H1 (cell line): ENCODE measurements at regions not wholly inside any gene's neighbourhood (a gene's known extent, or its start where the extent isn't known, plus 50 kb on each side); places are given as distances from the start of the nearest gene placed in this dataset.

ENCODE experiments used
- CTCF ChIP-seq, 3 experiments: IDR thresholded peaks; 1 replicate in 2 of 3; 2 replicates in 1 of 3; pipeline versions ENCODE4 v1.5.1 to v1.6.1; 2011; ENCODE audit warnings: low read length in 3 of 3, mild to moderate bottlenecking in 3 of 3, inconsistent platforms in 2 of 3, low read depth in 1 of 3, moderate library complexity in 1 of 3; ENCODE audit not compliant: insufficient read depth in 1 of 3; ENCODE audit errors: control extremely low read depth in 1 of 3
- EP300 ChIP-seq, 2 experiments: IDR thresholded peaks; 1 replicate in 1 of 2; 2 replicates in 1 of 2; pipeline ENCODE4 v1.6.1; 2011 to 2012; ENCODE audit warnings: low read depth in 2 of 2, low read length in 2 of 2, mild to moderate bottlenecking in 2 of 2, borderline replicate concordance in 1 of 2, inconsistent platforms in 1 of 2, moderate library complexity in 1 of 2
- EZH2 ChIP-seq: fragments of 200-600 bp; sonication (generic); IDR thresholded peaks from 2 replicates; pipeline ENCODE4 v1.7.1; 2012; ENCODE audit warnings: low read depth, mild to moderate bottlenecking, moderate library complexity, low read length, inconsistent platforms; ENCODE audit not compliant: severe bottlenecking
- GABPA ChIP-seq: IDR thresholded peaks from 2 replicates; pipeline ENCODE4 v1.6.1; 2011; ENCODE audit warnings: mild to moderate bottlenecking, low read length, moderate library complexity, borderline replicate concordance; ENCODE audit not compliant: insufficient read depth
- MAFK ChIP-seq: IDR thresholded peaks from 2 replicates; pipeline ENCODE4 v1.6.1; 2012; ENCODE audit warnings: low read depth, mild to moderate bottlenecking, improper control_type of control experiment, low read length
- NANOG ChIP-seq: IDR thresholded peaks from 2 replicates; pipeline ENCODE4 v1.6.1; 2011; ENCODE audit warnings: low read length, low read depth, mild to moderate bottlenecking, inconsistent platforms; ENCODE audit not compliant: insufficient read depth, poor library complexity, severe bottlenecking
- RNF2 ChIP-seq: fragments of 200-900, 300-1000 bp; sonication (generic); IDR thresholded peaks from 2 replicates; pipeline ENCODE4 v1.7.1; 2016; ENCODE audit warnings: borderline replicate concordance, low read depth, mild to moderate bottlenecking, antibody characterized with exemption, low read length; ENCODE audit not compliant: poor library complexity, severe bottlenecking; ENCODE audit errors: missing control alignments
- ZNF274 ChIP-seq: IDR thresholded peaks from 2 replicates; pipeline ENCODE4 v1.7.0; 2012; ENCODE audit warnings: low read length, borderline replicate concordance; ENCODE audit errors: extremely low read depth

GRCh38 chr2:10211844-10212422 is 89.4 kb downstream of the RRM2 start:
- TF ChIP-seq EZH2: no peak
- TF ChIP-seq CTCF (IDR thresholded peaks at IDR 0.05; ENCODE audit: control extremely low read depth in 1 of 3, insufficient read depth in 1 of 3, low read depth in 1 of 3, low read length in 3 of 3): no peak
- TF ChIP-seq EP300 (IDR thresholded peaks at IDR 0.05; ENCODE audit: borderline replicate concordance in 1 of 2, low read depth in 2 of 2, low read length in 2 of 2): no peak
- no peak for TF ChIP-seq GABPA
- no peak for TF ChIP-seq RNF2
- TF ChIP-seq NANOG: no peak
- TF ChIP-seq ZNF274: no peak
- TF ChIP-seq MAFK: no peak
